RWPE2 (cell line): ENCODE measurements at regions not wholly inside any gene's neighbourhood (a gene's known extent, or its start where the extent isn't known, plus 50 kb on each side); places are given as distances from the start of the nearest gene placed in this dataset.

Source experiments
- ATAC-seq: fragments of 200-7000 bp; cut with Tn5 transposase; 3 replicates; pipeline ENCODE4 v1.9.1; 2021; ENCODE audit warnings: low read depth
- DNase-seq: peaks from one replicate; pipeline ENCODE4 v3.0.0-alpha.2; 2020; ENCODE audit warnings: low spot score
- H3K27ac ChIP-seq: fragments of 450-650 bp; 2 replicates; pipeline ENCODE4 v1.5.1; 2017; ENCODE audit warnings: mild to moderate bottlenecking; ENCODE audit not compliant: poor library complexity, severe bottlenecking
- H3K27me3 ChIP-seq: fragments of 250-450 bp; sonication (Bioruptor Pico); 2 replicates; pipeline ENCODE4 v1.5.1; 2021; ENCODE audit warnings: mild to moderate bottlenecking, moderate library complexity; ENCODE audit not compliant: insufficient read depth, poor library complexity, severe bottlenecking
- H3K36me3 ChIP-seq: fragments of 250-450 bp; sonication (Bioruptor Pico); 2 replicates; pipeline ENCODE4 v1.5.1; 2020; ENCODE audit warnings: low read depth, mild to moderate bottlenecking, moderate library complexity
- H3K4me1 ChIP-seq: fragments of 250-450 bp; sonication (Bioruptor Pico); 2 replicates; pipeline ENCODE4 v1.5.1; 2021; ENCODE audit warnings: mild to moderate bottlenecking, moderate library complexity; ENCODE audit not compliant: insufficient read depth, poor library complexity, severe bottlenecking
- H3K4me3 ChIP-seq: fragments of 250-450 bp; sonication (Bioruptor Pico); 2 replicates; pipeline ENCODE4 v1.5.1; 2021; ENCODE audit warnings: mild to moderate bottlenecking, moderate library complexity; ENCODE audit not compliant: severe bottlenecking
- H3K9me3 ChIP-seq: fragments of 250-450 bp; sonication (Bioruptor Pico); 2 replicates; pipeline ENCODE4 v1.5.1; 2021; ENCODE audit warnings: mild to moderate bottlenecking, moderate library complexity; ENCODE audit not compliant: severe bottlenecking
- TF ChIP-seq, protein P1 (sequence below): fragments of 450-650 bp; IDR thresholded peaks from one replicate; pipeline ENCODE4 v1.5.1; 2017; ENCODE audit warnings: mild to moderate bottlenecking, moderate library complexity; ENCODE audit not compliant: poor library complexity, severe bottlenecking

DNA sequence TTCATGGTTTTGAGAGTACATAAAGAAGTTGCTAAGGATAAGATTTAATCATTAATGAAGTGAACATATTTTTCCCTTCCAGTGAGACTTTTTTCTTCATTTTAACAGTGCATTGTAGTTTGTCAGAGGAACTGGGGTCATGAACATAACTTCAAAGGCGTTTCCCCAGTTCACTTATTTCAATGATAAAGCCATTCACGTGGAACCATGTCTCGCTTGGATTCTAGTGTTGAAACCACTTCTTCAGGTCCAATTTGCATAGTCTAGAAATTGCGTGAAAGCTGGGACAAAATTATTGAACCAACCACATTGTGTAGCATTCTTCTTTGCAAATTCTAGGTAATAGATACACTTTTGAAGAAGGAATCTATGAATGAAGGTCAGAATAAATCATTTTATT lies 197.0 kb downstream of the CLIC5 start:
- H3K27me3 ChIP-seq = no peaks in the 10 kb centered on the region
- no peaks in the 10 kb centered on the region for H3K4me1 ChIP-seq
- no peak overlapping the region for H3K4me3 ChIP-seq
- no peak for DNase-seq
- ATAC-seq = no peak
- TF ChIP-seq, protein P1, sequence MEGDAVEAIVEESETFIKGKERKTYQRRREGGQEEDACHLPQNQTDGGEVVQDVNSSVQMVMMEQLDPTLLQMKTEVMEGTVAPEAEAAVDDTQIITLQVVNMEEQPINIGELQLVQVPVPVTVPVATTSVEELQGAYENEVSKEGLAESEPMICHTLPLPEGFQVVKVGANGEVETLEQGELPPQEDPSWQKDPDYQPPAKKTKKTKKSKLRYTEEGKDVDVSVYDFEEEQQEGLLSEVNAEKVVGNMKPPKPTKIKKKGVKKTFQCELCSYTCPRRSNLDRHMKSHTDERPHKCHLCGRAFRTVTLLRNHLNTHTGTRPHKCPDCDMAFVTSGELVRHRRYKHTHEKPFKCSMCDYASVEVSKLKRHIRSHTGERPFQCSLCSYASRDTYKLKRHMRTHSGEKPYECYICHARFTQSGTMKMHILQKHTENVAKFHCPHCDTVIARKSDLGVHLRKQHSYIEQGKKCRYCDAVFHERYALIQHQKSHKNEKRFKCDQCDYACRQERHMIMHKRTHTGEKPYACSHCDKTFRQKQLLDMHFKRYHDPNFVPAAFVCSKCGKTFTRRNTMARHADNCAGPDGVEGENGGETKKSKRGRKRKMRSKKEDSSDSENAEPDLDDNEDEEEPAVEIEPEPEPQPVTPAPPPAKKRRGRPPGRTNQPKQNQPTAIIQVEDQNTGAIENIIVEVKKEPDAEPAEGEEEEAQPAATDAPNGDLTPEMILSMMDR = no peak
- H3K9me3 ChIP-seq = no peaks in the 10 kb centered on the region
- no peak overlapping the region for H3K27ac ChIP-seq
- no peaks in the 10 kb centered on the region for H3K36me3 ChIP-seq

DNA sequence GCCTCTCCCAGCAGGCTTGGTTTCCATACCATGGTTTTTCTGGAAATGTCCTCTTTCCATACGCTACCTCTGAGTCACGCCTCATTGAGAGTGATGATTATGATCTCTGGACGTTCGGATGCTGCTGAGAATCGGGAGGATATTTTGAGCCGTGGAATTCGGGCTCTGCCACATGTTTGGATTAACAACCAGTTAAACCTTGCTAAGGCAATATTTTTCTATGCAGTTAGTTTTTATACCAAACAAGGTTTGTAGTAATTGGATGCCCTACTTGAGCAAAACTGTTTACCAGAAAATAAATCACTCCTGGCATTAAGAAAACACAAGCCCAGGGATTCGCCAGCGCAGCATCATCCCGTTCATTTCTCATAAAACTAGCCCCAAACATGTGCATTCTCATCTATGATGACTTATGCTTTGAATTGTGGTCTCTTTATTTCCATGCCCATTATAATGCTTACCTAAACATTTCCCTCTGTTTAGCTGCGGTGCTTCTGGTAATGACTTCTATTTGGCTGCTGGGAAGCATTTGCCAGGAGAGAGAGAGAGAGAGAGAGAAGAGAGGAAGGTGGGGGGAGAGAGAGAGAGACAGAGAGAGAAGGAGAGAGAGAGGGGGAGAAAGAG lies 198.9 kb downstream of the CLIC5 start:
- ATAC-seq = no peak
- TF ChIP-seq, protein P1 = no peak

DNA sequence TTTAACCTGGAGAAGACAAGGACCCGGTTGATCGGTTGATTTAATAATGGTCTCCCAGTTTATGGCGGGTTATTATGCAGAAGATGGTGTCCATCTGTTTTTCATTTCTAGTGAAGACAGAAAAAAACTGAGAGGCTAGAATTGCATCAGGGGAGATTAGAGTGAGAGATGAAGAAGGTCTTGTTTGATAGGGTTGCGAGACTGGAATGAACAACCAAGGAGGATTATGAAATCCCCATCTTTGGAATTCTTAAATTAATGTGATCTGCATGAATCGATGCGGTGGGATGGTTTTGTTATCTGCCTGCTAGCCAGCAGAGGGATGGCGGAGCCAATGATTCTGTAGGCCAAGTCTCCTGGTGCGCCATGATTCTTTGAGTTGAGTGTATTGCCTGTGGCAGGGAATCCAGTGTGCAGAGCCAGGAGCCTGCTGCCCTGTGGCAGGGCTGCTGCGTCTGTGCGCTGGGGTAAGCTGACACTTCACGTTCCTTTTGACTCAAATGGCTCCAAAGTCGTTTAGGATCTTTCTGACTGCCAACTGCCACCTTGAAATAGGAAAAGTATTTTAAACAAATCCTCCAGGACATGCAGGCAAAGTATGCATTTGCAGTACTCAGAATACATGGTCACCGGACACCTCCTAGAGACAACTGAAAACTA lies 200.1 kb downstream of the CLIC5 start:
- no peaks in the 10 kb centered on the region for H3K4me1 ChIP-seq
- ATAC-seq (no peak), DNase-seq (no peak)
- H3K4me3 ChIP-seq = no peak overlapping the region
- no peak overlapping the region for H3K27ac ChIP-seq
- TF ChIP-seq, protein P1 = no peak
- H3K27me3 ChIP-seq = no peaks in the 10 kb centered on the region
- H3K9me3 ChIP-seq = no peaks in the 10 kb centered on the region
- H3K36me3 ChIP-seq = no peaks in the 10 kb centered on the region

More for the DNA sequence above, 198.9 kb downstream of the CLIC5 start:
- DNase-seq = no peak
- no peaks in the 10 kb centered on the region for H3K4me1 ChIP-seq
- no peaks in the 10 kb centered on the region for H3K9me3 ChIP-seq
- H3K27ac ChIP-seq = no peak overlapping the region
- H3K4me3 ChIP-seq = no peak overlapping the region
- no peaks in the 10 kb centered on the region for H3K27me3 ChIP-seq
- no peaks in the 10 kb centered on the region for H3K36me3 ChIP-seq

DNA sequence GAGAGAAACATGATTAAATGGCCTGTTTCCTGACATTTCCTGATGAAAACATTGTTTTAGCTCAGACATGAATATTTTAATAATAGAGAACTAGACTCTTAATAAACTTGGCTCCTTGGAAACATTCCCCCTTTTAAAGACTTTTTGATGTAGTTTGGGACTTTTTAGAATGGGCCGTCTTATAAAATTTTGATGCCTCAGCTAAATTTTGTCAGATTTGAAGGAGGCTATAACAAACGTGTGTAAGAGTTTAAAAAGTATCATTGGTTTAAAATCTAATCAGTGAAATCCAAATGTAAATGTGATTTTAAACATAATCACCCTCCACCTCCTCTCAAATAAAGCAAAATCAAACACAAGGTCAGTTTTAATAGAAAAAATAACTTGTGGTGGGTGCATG lies 200.9 kb downstream of the CLIC5 start:
- H3K27ac ChIP-seq = no peak overlapping the region
- DNase-seq (no peak), ATAC-seq (no peak)
- TF ChIP-seq, protein P1 = no peak
- no peaks in the 10 kb centered on the region for H3K36me3 ChIP-seq
- no peaks in the 10 kb centered on the region for H3K4me1 ChIP-seq
- no peaks in the 10 kb centered on the region for H3K27me3 ChIP-seq
- no peaks in the 10 kb centered on the region for H3K9me3 ChIP-seq
- H3K4me3 ChIP-seq = no peak overlapping the region

DNA sequence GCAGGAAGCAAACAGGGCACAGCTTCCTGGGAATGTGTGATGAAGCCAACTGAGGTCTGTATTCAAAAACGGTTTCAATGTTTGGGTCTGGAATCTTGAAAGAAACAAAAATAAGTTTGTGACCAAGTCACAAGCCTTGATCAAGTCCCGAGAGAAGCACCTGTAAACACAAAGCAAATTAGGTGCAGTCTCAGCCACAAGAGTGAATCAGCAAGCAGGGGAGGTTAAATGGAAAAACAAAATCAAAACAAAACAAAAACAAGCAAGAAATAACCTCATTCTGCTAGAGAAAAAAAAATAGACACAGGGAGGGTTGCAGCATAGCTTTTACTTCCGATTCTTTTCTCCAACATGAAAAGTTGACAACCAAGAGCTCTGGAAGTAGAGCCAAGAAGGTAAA lies 201.7 kb downstream of the CLIC5 start:
- H3K27me3 ChIP-seq = no peaks in the 10 kb centered on the region
- H3K4me3 ChIP-seq = no peak overlapping the region
- H3K27ac ChIP-seq = no peak overlapping the region
- ATAC-seq (no peak), DNase-seq (no peak)
- TF ChIP-seq, protein P1 = no peak
- H3K4me1 ChIP-seq = no peaks in the 10 kb centered on the region
- no peaks in the 10 kb centered on the region for H3K36me3 ChIP-seq
- H3K9me3 ChIP-seq = no peaks in the 10 kb centered on the region
